Hepatocyte (in vitro differentiated cells): ENCODE measurements at regions not wholly inside any gene's neighbourhood (a gene's known extent, or its start where the extent isn't known, plus 50 kb on each side); places are given as distances from the start of the nearest gene placed in this dataset.
A peak's percentile ranks its signal among the peaks of the same experiment; 100 is the strongest.

Source experiments
- DNase-seq: peaks from one replicate; pipeline ENCODE4 v3.0.0-alpha.2; 2016; ENCODE audit warnings: low spot score
- H2AFZ ChIP-seq: fragments of 200-600 bp; sonication (generic); 2 replicates; pipeline ENCODE4 v1.6.0; 2016; ENCODE audit warnings: antibody characterized with exemption, mild to moderate bottlenecking
- H3K27ac ChIP-seq: fragments of 200-600 bp; sonication (generic); 2 replicates; pipeline ENCODE4 v1.5.1; 2016; ENCODE audit warnings: mild to moderate bottlenecking
- H3K27me3 ChIP-seq: fragments of 200-600 bp; sonication (generic); 2 replicates; pipeline ENCODE4 v1.6.1; 2016
- H3K36me3 ChIP-seq: fragments of 200-600 bp; sonication (generic); replicated peaks from 2 replicates; pipeline ENCODE4 v1.5.1; 2016; ENCODE audit warnings: low read depth; ENCODE audit not compliant: insufficient read depth
- H3K4me1 ChIP-seq: fragments of 200-600 bp; sonication (generic); 2 replicates; pipeline ENCODE4 v1.5.1; 2016; ENCODE audit warnings: mild to moderate bottlenecking, moderate library complexity; ENCODE audit not compliant: insufficient read depth
- H3K4me2 ChIP-seq: fragments of 200-600 bp; sonication (generic); 2 replicates; pipeline ENCODE4 v1.6.0; 2016
- H3K4me3 ChIP-seq: fragments of 200-600 bp; sonication (generic); 2 replicates; pipeline ENCODE4 v1.5.1; 2016; ENCODE audit warnings: mild to moderate bottlenecking
- H3K79me2 ChIP-seq: fragments of 200-600 bp; sonication (generic); 2 replicates; pipeline ENCODE4 v1.6.0; 2017; ENCODE audit warnings: mild to moderate bottlenecking
- H3K9me2 ChIP-seq: fragments of 200-600 bp; sonication (generic); replicated peaks from 2 replicates; pipeline ENCODE4 v1.6.0; 2017; ENCODE audit warnings: mild to moderate bottlenecking; ENCODE audit not compliant: insufficient read depth
- H3K9me3 ChIP-seq: fragments of 200-600 bp; sonication (generic); 2 replicates; pipeline ENCODE4 v1.5.1; 2016; ENCODE audit warnings: low read depth, mild to moderate bottlenecking
- H4K20me1 ChIP-seq: fragments of 200-600 bp; sonication (generic); 2 replicates; pipeline ENCODE4 v1.6.0; 2016; ENCODE audit warnings: mild to moderate bottlenecking; ENCODE audit not compliant: insufficient read depth, poor library complexity, severe bottlenecking
- CTCF ChIP-seq: fragments of 200-600 bp; sonication (generic); IDR thresholded peaks from 2 replicates; pipeline ENCODE4 v1.5.1; 2016; ENCODE audit warnings: antibody characterized with exemption, mild to moderate bottlenecking; ENCODE audit not compliant: poor library complexity
- EZH2 ChIP-seq: fragments of 200-600 bp; sonication (generic); IDR thresholded peaks from 2 replicates; pipeline ENCODE4 v1.6.1; 2016; ENCODE audit warnings: antibody characterized with exemption, mild to moderate bottlenecking, borderline replicate concordance
- EZH2phosphoT487 ChIP-seq: fragments of 200-600 bp; sonication (generic); IDR thresholded peaks from one replicate; pipeline ENCODE4 v1.6.1; 2018; ENCODE audit warnings: antibody characterized with exemption, mild to moderate bottlenecking, low read depth, moderate library complexity; ENCODE audit not compliant: unreplicated experiment, severe bottlenecking
- WGBS: methylation state at CpG from one replicate; pipeline ENCODE4 v1.1.6; 2016; ENCODE audit warnings: low lambda C conversion rate; ENCODE audit errors: missing lambda C conversion rate; 5-methylcytosine and 5-hydroxymethylcytosine counted together

DNA sequence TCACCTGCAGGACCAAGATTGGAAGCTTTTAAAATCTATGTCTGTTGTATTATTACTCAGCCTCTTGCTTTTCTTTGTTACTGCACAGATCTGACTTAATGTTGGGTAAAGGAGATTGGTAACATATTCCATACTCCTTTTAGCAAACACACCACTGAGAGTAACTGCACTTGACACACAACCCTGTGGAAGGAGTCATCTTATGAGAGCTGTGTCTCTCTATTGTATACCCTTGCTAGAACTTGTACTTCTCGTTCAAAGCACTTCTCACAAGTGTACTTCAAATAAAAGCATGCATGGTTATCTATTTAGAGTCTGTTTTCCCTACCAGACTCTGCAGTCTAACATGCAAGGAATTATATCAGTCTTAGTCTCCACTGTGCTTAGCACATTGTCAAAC, 813.4 kb downstream of the ADGRL2 start:
- no peaks in the 10 kb centered on the region for H3K9me3 ChIP-seq
- no peak overlapping the region for H3K4me2 ChIP-seq
- no peaks in the 10 kb centered on the region for H3K9me2 ChIP-seq
- H3K4me1 ChIP-seq: no peaks in the 10 kb centered on the region
- H3K4me3 ChIP-seq: no peak overlapping the region
- no peak for DNase-seq
- no peaks in the 10 kb centered on the region for H3K79me2 ChIP-seq
- no peaks in the 10 kb centered on the region for H3K27me3 ChIP-seq
- no peak overlapping the region for H2AFZ ChIP-seq
- TF ChIP-seq EZH2: no peak
- TF ChIP-seq CTCF: no peak
- TF ChIP-seq EZH2phosphoT487: no peak
- H3K27ac ChIP-seq: no peak overlapping the region
- 50% methylated on average over 1 of the region's 1 CpG for WGBS
- H4K20me1 ChIP-seq: no peaks in the 10 kb centered on the region
- no peaks in the 10 kb centered on the region for H3K36me3 ChIP-seq

- TF ChIP-seq EZH2phosphoT487 (no peak), CTCF (no peak), EZH2 (no peak)
- 51% methylated on average over 3 of the region's 3 CpGs for WGBS
- Histone ChIP-seq H3K4me2 (no peak overlapping the region), H2AFZ (no peak overlapping the region), H3K27ac (no peak overlapping the region), H4K20me1 (no peaks in the 10 kb centered on the region), H3K36me3 (no peaks in the 10 kb centered on the region), H3K79me2 (no peaks in the 10 kb centered on the region), H3K27me3 (no peaks in the 10 kb centered on the region), H3K4me3 (no peak overlapping the region), H3K4me1 (no peaks in the 10 kb centered on the region), H3K9me2 (no peaks in the 10 kb centered on the region), H3K9me3 (no peaks in the 10 kb centered on the region)
- DNase-seq: no peak
Observed at GRCh38 chr1:82612986-82613385, 812.3 kb downstream of the ADGRL2 start.

GRCh38 chr1:82606546-82606945, 805.8 kb downstream of the ADGRL2 start:
- no peak overlapping the region for H3K27ac ChIP-seq
- no peaks in the 10 kb centered on the region for H3K79me2 ChIP-seq
- no peaks in the 10 kb centered on the region for H3K9me2 ChIP-seq
- no peaks in the 10 kb centered on the region for H3K27me3 ChIP-seq
- TF ChIP-seq CTCF: no peak
- no peak for TF ChIP-seq EZH2phosphoT487
- TF ChIP-seq EZH2: no peak
- H3K9me3 ChIP-seq: no peaks in the 10 kb centered on the region
- DNase-seq: no peak
- 83% methylated on average over 1 of the region's 1 CpG for WGBS
- no peak overlapping the region for H2AFZ ChIP-seq
- no peak overlapping the region for H3K4me2 ChIP-seq
- H3K4me1 ChIP-seq: no peaks in the 10 kb centered on the region
- H4K20me1 ChIP-seq: no peaks in the 10 kb centered on the region
- H3K4me3 ChIP-seq: no peak overlapping the region
- no peaks in the 10 kb centered on the region for H3K36me3 ChIP-seq

DNA sequence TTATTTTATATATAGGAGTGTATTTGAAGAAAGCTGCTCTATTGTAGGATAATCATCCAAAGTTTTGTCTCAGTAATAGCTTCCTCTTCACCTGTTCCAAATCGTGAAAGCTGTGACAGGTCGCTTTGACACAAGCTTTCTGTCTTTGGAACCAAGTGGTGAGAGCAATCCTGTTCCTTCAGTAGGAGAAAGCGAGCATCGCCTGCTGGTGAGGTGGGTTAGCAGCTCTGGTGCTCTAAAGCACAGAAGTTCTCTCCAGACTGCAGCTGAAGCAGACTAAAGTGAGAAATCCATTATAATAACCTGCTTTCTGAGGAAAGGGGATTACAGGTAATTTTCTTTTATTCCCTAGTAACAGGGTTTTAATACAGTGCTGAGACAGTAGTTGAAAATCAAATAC, 803.8 kb downstream of the ADGRL2 start:
- no peak overlapping the region for H3K27ac ChIP-seq

More for the DNA sequence above, 803.8 kb downstream of the ADGRL2 start:
- Histone ChIP-seq H3K27me3 (no peaks in the 10 kb centered on the region), H3K36me3 (no peaks in the 10 kb centered on the region), H3K79me2 (no peaks in the 10 kb centered on the region), H3K9me2 (no peaks in the 10 kb centered on the region), H3K4me1 (no peaks in the 10 kb centered on the region), H3K9me3 (no peaks in the 10 kb centered on the region), H3K4me3 (no peak overlapping the region), H2AFZ (no peak overlapping the region), H3K4me2 (no peak overlapping the region), H4K20me1 (no peaks in the 10 kb centered on the region)
- no peak for TF ChIP-seq EZH2phosphoT487
- TF ChIP-seq CTCF: peak; percentile 9
- TF ChIP-seq EZH2: no peak
- 53% methylated on average over 4 of the region's 4 CpGs for WGBS
- peak; percentile 22 for DNase-seq
